H1 (cell line): ENCODE measurements at regions not wholly inside any gene's neighbourhood (a gene's known extent, or its start where the extent isn't known, plus 50 kb on each side); places are given as distances from the start of the nearest gene placed in this dataset.

Experiments
- CTCF ChIA-PET: fragments of 300-600 bp; sonication (Branson Sonifier 250); formaldehyde crosslinking; loops from one replicate; lab custom pipeline; 2021; ENCODE audit not compliant: partially characterized antibody; lab: Charles Lee
- POLR2A ChIA-PET: fragments of 300-600 bp; sonication (Branson Sonifier 250); formaldehyde crosslinking; loops from one replicate; lab custom pipeline; 2021; ENCODE audit warnings: inconsistent platforms; ENCODE audit not compliant: partially characterized antibody; lab: Charles Lee
- DNase-seq, 2 experiments: peaks; one replicate each; pipeline versions ENCODE4 v3.0.0 to v3.0.0-alpha.2; 2010 to 2022; ENCODE audit warnings: low spot score in 2 of 2, low read depth in 1 of 2, mixed read lengths in 1 of 2
- FAIRE-seq: peaks from 2 replicates; lab custom pipeline; 2011; peaks lifted over from hg19 to GRCh38; lab: Jason Lieb, UNC
- H2AFZ ChIP-seq: 2 replicates; pipeline ENCODE4 v1.8.1; 2012; ENCODE audit warnings: low read length, inconsistent platforms
- H2AK5ac ChIP-seq: 2 replicates; pipeline ENCODE4 v1.6.1; 2013; ENCODE audit warnings: low read depth, low read length
- H2BK120ac ChIP-seq: replicated peaks from 2 replicates; pipeline ENCODE3; 2013; ENCODE audit warnings: low read depth, low read length, inconsistent platforms
- H2BK12ac ChIP-seq: 2 replicates; pipeline ENCODE4 v1.6.1; 2013; ENCODE audit warnings: low read depth, low read length
- H2BK15ac ChIP-seq: 2 replicates; pipeline ENCODE4 v1.6.1; 2013; ENCODE audit warnings: low read length
- H2BK20ac ChIP-seq: 2 replicates; pipeline ENCODE4 v1.6.1; 2013; ENCODE audit warnings: low read length
- H2BK5ac ChIP-seq: 2 replicates; pipeline ENCODE4 v1.6.1; 2013; ENCODE audit warnings: low read depth, low read length
- H3K14ac ChIP-seq: 2 replicates; pipeline ENCODE4 v1.6.1; 2013; ENCODE audit warnings: inconsistent platforms; ENCODE audit not compliant: insufficient read length
- H3K18ac ChIP-seq: 2 replicates; pipeline ENCODE4 v1.6.1; 2013; ENCODE audit warnings: low read length; ENCODE audit errors: extremely low read depth
- H3K23ac ChIP-seq: 2 replicates; pipeline ENCODE4 v1.6.1; 2013; ENCODE audit warnings: inconsistent platforms; ENCODE audit not compliant: insufficient read length
- H3K23me2 ChIP-seq: 2 replicates; pipeline ENCODE4 v1.6.1; 2013; ENCODE audit warnings: low read depth, low read length
- H3K27ac ChIP-seq: 2 replicates; pipeline ENCODE4 v1.6.1; 2011; ENCODE audit warnings: low read depth, low read length, inconsistent platforms
- H3K27me3 ChIP-seq, 4 experiments: replicated peaks in 1 of 4; 1 replicate in 1 of 4; 2 replicates in 3 of 4; pipeline versions ENCODE4 v1.6.1 to v1.8.1; 2011 to 2013; ENCODE audit warnings: low read length in 3 of 4, mild to moderate bottlenecking in 3 of 4, inconsistent platforms in 2 of 4, mixed read lengths in 2 of 4, moderate library complexity in 1 of 4; ENCODE audit not compliant: control insufficient read depth in 3 of 4, insufficient read depth in 3 of 4; ENCODE audit errors: extremely low read depth in 1 of 4
- H3K36me3 ChIP-seq, 4 experiments: 2 replicates each; pipeline versions ENCODE4 v1.6.1 to v1.8.1; 2011 to 2013; ENCODE audit warnings: mild to moderate bottlenecking in 4 of 4, low read length in 3 of 4, moderate library complexity in 2 of 4, control low read depth in 1 of 4, inconsistent platforms in 1 of 4; ENCODE audit not compliant: insufficient read depth in 4 of 4, control insufficient read depth in 2 of 4
- H3K4ac ChIP-seq: replicated peaks from 2 replicates; pipeline ENCODE3; 2013; ENCODE audit warnings: low read length, low read depth, mixed read lengths, inconsistent platforms; ENCODE audit not compliant: insufficient read length
- H3K4me1 ChIP-seq, 4 experiments: replicated peaks in 1 of 4; 1 replicate in 1 of 4; 2 replicates in 3 of 4; pipeline versions ENCODE4 v1.6.1 to v1.8.1; 2011 to 2013; ENCODE audit warnings: low read length in 3 of 4, inconsistent platforms in 2 of 4, mixed read lengths in 1 of 4; ENCODE audit not compliant: insufficient read depth in 4 of 4, control insufficient read depth in 3 of 4
- H3K4me2 ChIP-seq, 2 experiments: 2 replicates each; pipeline versions ENCODE4 v1.6.1 to v1.8.1; 2011 to 2013; ENCODE audit warnings: low read depth in 2 of 2, low read length in 2 of 2, control low read depth in 1 of 2, inconsistent platforms in 1 of 2, mild to moderate bottlenecking in 1 of 2; ENCODE audit not compliant: insufficient read depth in 1 of 2
- H3K4me3 ChIP-seq, 4 experiments: fragments of 200-600, 300-600 bp in 1 of 4; sonication (generic), shearing (Covaris generic), sonication (Bioruptor Twin) in 1 of 4; 2 replicates each; pipeline versions ENCODE4 v1.5.1 to v1.8.1; 2011 to 2016; ENCODE audit warnings: low read length in 4 of 4, low read depth in 3 of 4, control low read depth in 2 of 4, inconsistent platforms in 2 of 4, mild to moderate bottlenecking in 2 of 4, mixed read lengths in 1 of 4, moderate library complexity in 1 of 4; ENCODE audit not compliant: insufficient read depth in 2 of 4; ENCODE audit errors: extremely low read depth in 1 of 4
- H3K56ac ChIP-seq: replicated peaks from 2 replicates; pipeline ENCODE3; 2013; ENCODE audit warnings: low read depth, mild to moderate bottlenecking, mixed read lengths, low read length, inconsistent platforms; ENCODE audit not compliant: insufficient read length
- H3K79me1 ChIP-seq: 2 replicates; pipeline ENCODE4 v1.6.1; 2013; ENCODE audit warnings: low read depth, low read length, control low read depth
- H3K79me2 ChIP-seq, 2 experiments: 2 replicates each; pipeline versions ENCODE4 v1.6.1 to v1.8.1; 2012 to 2013; ENCODE audit warnings: low read length in 2 of 2, mild to moderate bottlenecking in 2 of 2, inconsistent platforms in 1 of 2; ENCODE audit not compliant: insufficient read depth in 2 of 2, control insufficient read depth in 1 of 2
- H3K9ac ChIP-seq, 4 experiments: replicated peaks in 1 of 4; 1 replicate in 1 of 4; 2 replicates in 3 of 4; pipeline versions ENCODE4 v1.6.1 to v1.8.1; 2011 to 2013; ENCODE audit warnings: low read depth in 3 of 4, low read length in 3 of 4, control low read depth in 2 of 4, mild to moderate bottlenecking in 2 of 4, moderate library complexity in 2 of 4, inconsistent platforms in 1 of 4; ENCODE audit errors: extremely low read depth in 1 of 4
- H3K9me3 ChIP-seq, 2 experiments: 2 replicates each; pipeline versions ENCODE4 v1.6.1 to v1.8.1; 2012 to 2013; ENCODE audit warnings: mild to moderate bottlenecking in 2 of 2, moderate library complexity in 2 of 2, control low read depth in 1 of 2, inconsistent platforms in 1 of 2, low read depth in 1 of 2, low read length in 1 of 2, mixed read lengths in 1 of 2; ENCODE audit not compliant: insufficient read depth in 2 of 2
- H4K20me1 ChIP-seq, 2 experiments: replicated peaks in 1 of 2; 2 replicates each; pipeline versions ENCODE3 to v1.8.1; 2011 to 2013; ENCODE audit warnings: inconsistent platforms in 2 of 2, low read length in 2 of 2, mild to moderate bottlenecking in 1 of 2; ENCODE audit not compliant: insufficient read depth in 2 of 2, control insufficient read depth in 1 of 2
- H4K5ac ChIP-seq: 2 replicates; pipeline ENCODE4 v1.6.1; 2013; ENCODE audit warnings: low read length, low read depth, mixed read lengths, inconsistent platforms; ENCODE audit not compliant: insufficient read length
- H4K8ac ChIP-seq: 2 replicates; pipeline ENCODE4 v1.8.0; 2013; ENCODE audit warnings: mild to moderate bottlenecking, moderate library complexity, low read length, inconsistent platforms; ENCODE audit not compliant: insufficient read depth; ENCODE audit errors: extremely low read depth
- H4K91ac ChIP-seq: replicated peaks from 2 replicates; pipeline ENCODE3; 2013; ENCODE audit warnings: low read length, mixed read lengths, inconsistent platforms; ENCODE audit not compliant: insufficient read length
- BCL11A ChIP-seq, 2 experiments: IDR thresholded peaks; one replicate each; pipeline ENCODE4 v1.6.1; 2011; ENCODE audit warnings: low read depth in 2 of 2, low read length in 2 of 2, mild to moderate bottlenecking in 2 of 2
- KDM4A ChIP-seq: IDR thresholded peaks from one replicate; pipeline ENCODE4 v1.7.1; 2012; ENCODE audit warnings: low read depth, mild to moderate bottlenecking, moderate library complexity, low read length, inconsistent platforms; ENCODE audit not compliant: severe bottlenecking
- SP4 ChIP-seq: IDR thresholded peaks from 2 replicates; pipeline ENCODE4 v1.6.1; 2012; ENCODE audit warnings: low read length, inconsistent platforms
- WGBS, 2 experiments: shearing (Covaris generic) in 1 of 2; methylation state at CpG; one replicate each; pipeline versions ENCODE4 v1.1.6 to v1.1.7; 2013 to 2015; ENCODE audit warnings: low lambda C conversion rate in 2 of 2, mixed read lengths in 2 of 2, inconsistent platforms in 1 of 2, low coverage in 1 of 2, missing lambda C conversion rate in 1 of 2; ENCODE audit not compliant: insufficient replicate concordance in 2 of 2, insufficient coverage in 1 of 2, insufficient read length in 1 of 2; ENCODE audit errors: extremely low coverage in 1 of 2, missing lambda C conversion rate in 1 of 2; 5-methylcytosine and 5-hydroxymethylcytosine counted together

- no peak overlapping the region for H4K91ac ChIP-seq
- no peak overlapping the region for H2BK12ac ChIP-seq
- H3K4ac ChIP-seq, result no peak overlapping the region
- H2BK20ac ChIP-seq, result no peak overlapping the region
- H3K14ac ChIP-seq, result no peak overlapping the region
- H2AK5ac ChIP-seq, result no peak overlapping the region
- no peak overlapping the region for H4K5ac ChIP-seq
- no peak for DNase-seq
- H4K20me1 ChIP-seq, result no peaks in the 10 kb centered on the region
- no peak overlapping the region for H3K18ac ChIP-seq
- 88% methylated on average over 3 of the region's 3 CpGs; no CpG with 5 or more reads in 1 of the 2 experiments for WGBS, 2 experiments
- no peaks in the 10 kb centered on the region for H3K79me1 ChIP-seq
- no peak overlapping the region for H2BK120ac ChIP-seq
- no peak overlapping the region for H3K9ac ChIP-seq
- no peak overlapping the region for H2BK5ac ChIP-seq
- H3K4me2 ChIP-seq, result no peak overlapping the region
- H2BK15ac ChIP-seq, result no peak overlapping the region
- TF ChIP-seq SP4 (no peak), BCL11A (IDR thresholded peaks at IDR 0.05; ENCODE audit: low read depth in 2 of 2, low read length in 2 of 2) (no peak), KDM4A (no peak)
- FAIRE-seq, result no peak
- H3K27ac ChIP-seq, result no peak overlapping the region
- no peak overlapping the region for H2AFZ ChIP-seq
- H3K4me3 ChIP-seq, result no peak overlapping the region
- H3K79me2 ChIP-seq, result no peaks in the 10 kb centered on the region
- no peak overlapping the region for H4K8ac ChIP-seq
- no peaks in the 10 kb centered on the region for H3K27me3 ChIP-seq
- H3K4me1 ChIP-seq, result no peaks in the 10 kb centered on the region
- H3K23ac ChIP-seq, result no peak overlapping the region
- ChIA-PET POLR2A (interaction anchor here (0.6 kb wide), 1 partner anchor 564 kb away, joined by 4 read pairs; no protein-coding TSS in a partner anchor), CTCF (interaction anchor here (0.8 kb wide), 1 partner anchor 57 kb away, joined by 3 read pairs; no protein-coding TSS in a partner anchor)
- H3K23me2 ChIP-seq, result no peaks in the 10 kb centered on the region
- no peaks in the 10 kb centered on the region; a peak in 1 of 8 replicates for H3K36me3 ChIP-seq
- no peaks in the 10 kb centered on the region for H3K9me3 ChIP-seq
- H3K56ac ChIP-seq, result no peak overlapping the region
Measured at GRCh38 chr13:37163641-37164265, 58.3 kb upstream of the CSNK1A1L start.
